Mesothelial cell of epicardium (in vitro differentiated cells): ENCODE measurements at regions not wholly inside any gene's neighbourhood (a gene's known extent, or its start where the extent isn't known, plus 50 kb on each side); places are given as distances from the start of the nearest gene placed in this dataset.
"Not testable (repeated sequence)": the region's sequence is repeated elsewhere in the genome, so short reads cannot be mapped to it uniquely, and the experiment has no call there.

Source experiments
- DNase-seq, 2 experiments: peaks; one replicate each; pipeline ENCODE4 v3.0.0; 2021; ENCODE audit warnings: low spot score in 2 of 2; ENCODE audit not compliant: unreplicated experiment in 2 of 2
- H3K27ac Mint-ChIP-seq: 2 replicates; pipeline ENCODE4 v1.8.0; 2021; ENCODE audit warnings: mixed read lengths
- H3K27me3 Mint-ChIP-seq: 2 replicates; pipeline ENCODE4 v1.8.0; 2021; ENCODE audit warnings: low read depth, mixed read lengths
- H3K36me3 Mint-ChIP-seq: 2 replicates; pipeline ENCODE4 v1.8.0; 2021; ENCODE audit warnings: mixed read lengths
- H3K4me1 Mint-ChIP-seq: 2 replicates; pipeline ENCODE4 v1.8.0; 2021; ENCODE audit warnings: mixed read lengths
- H3K4me3 Mint-ChIP-seq: 2 replicates; pipeline ENCODE4 v1.8.0; 2021; ENCODE audit warnings: mild to moderate bottlenecking, moderate library complexity, mixed read lengths
- H3K9me3 Mint-ChIP-seq: 2 replicates; pipeline ENCODE4 v1.8.0; 2021; ENCODE audit warnings: mixed read lengths
- CTCF ChIP-seq: fragments of 200-600 bp; sonication (generic); IDR thresholded peaks from one replicate; pipeline ENCODE4 v1.5.0; 2021; ENCODE audit warnings: antibody characterized with exemption; ENCODE audit not compliant: unreplicated experiment

DNA sequence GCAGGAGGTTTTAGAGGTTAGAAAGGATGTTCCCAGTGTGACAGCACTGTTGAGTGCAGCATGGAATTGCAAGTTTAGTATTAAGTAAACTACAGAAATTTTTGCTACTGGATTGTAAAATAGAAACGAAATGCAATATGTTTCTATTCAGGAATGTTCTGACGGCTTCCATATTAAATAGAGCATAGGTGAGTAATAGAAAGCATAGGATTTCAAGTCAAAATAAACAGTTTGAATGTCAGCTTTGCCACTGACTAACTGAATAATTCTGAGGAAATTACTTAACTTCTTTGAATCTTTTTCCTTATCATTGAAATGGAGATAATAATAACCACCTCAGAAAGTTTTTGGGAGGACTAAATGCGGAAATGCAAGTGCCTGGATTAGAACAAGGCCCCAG lies 331.9 kb upstream of the GK2 start:
- no peak for DNase-seq
- no peak overlapping the region for H3K4me3 Mint-ChIP-seq
- peaks cover 14% of the 10 kb centered on the region for H3K4me1 Mint-ChIP-seq
- peaks cover 18% of the 10 kb centered on the region for H3K9me3 Mint-ChIP-seq
- H3K27ac Mint-ChIP-seq: no peak overlapping the region
- no peaks in the 10 kb centered on the region for H3K36me3 Mint-ChIP-seq
- no peaks in the 10 kb centered on the region for H3K27me3 Mint-ChIP-seq
- no peak for TF ChIP-seq CTCF

GRCh38 chr4:79723507-79723906 lies 315.5 kb upstream of the GK2 start:
- Mint-ChIP-seq H3K27me3 (no peaks in the 10 kb centered on the region), H3K36me3 (peaks cover 1% of the 10 kb centered on the region), H3K9me3 (peaks cover 16% of the 10 kb centered on the region), H3K4me3 (no peak overlapping the region), H3K4me1 (peaks cover 7% of the 10 kb centered on the region), H3K27ac (no peak overlapping the region)
- TF ChIP-seq CTCF: no peak
- no peak for DNase-seq

- Mint-ChIP-seq H3K36me3 (peaks cover 3% of the 10 kb centered on the region), H3K4me1 (no peaks in the 10 kb centered on the region), H3K4me3 (no peak overlapping the region), H3K9me3 (peaks cover 16% of the 10 kb centered on the region), H3K27ac (no peak overlapping the region), H3K27me3 (no peaks in the 10 kb centered on the region)
- no peak for TF ChIP-seq CTCF
- no peak for DNase-seq
Observed at GRCh38 chr4:79700356-79700755, 292.3 kb upstream of the GK2 start.

DNA sequence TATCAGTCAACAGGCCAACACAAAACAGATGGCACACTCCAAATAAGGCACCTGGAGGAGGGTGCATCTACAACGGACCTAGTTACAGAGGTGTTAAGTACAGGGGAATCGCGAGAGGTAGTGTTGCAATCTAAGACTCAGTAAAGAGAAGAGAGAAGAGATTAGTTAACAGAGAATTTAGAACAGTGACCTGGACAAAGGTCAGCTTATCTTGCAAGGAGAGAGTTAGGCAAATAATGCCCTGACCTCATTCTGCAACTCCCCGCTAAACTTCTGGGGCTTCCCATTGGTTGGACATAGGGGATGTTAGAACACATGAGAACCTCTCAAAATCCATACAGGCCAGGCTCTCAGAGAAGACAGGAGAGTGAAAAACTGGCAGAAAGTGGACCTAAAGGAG lies 289.4 kb upstream of the GK2 start:
- Mint-ChIP-seq H3K27me3 (no peaks in the 10 kb centered on the region), H3K36me3 (peaks cover 10% of the 10 kb centered on the region), H3K9me3 (peaks cover 41% of the 10 kb centered on the region), H3K27ac (no peak overlapping the region), H3K4me1 (no peaks in the 10 kb centered on the region), H3K4me3 (no peak overlapping the region)
- no peak for DNase-seq
- no peak for TF ChIP-seq CTCF

GRCh38 chr4:79696534-79696933 lies 288.5 kb upstream of the GK2 start:
- H3K36me3 Mint-ChIP-seq: peaks cover 10% of the 10 kb centered on the region
- not testable (repeated sequence) for H3K4me3 Mint-ChIP-seq, DNase-seq, H3K27me3 Mint-ChIP-seq, H3K4me1 Mint-ChIP-seq, H3K27ac Mint-ChIP-seq
- peaks cover 49% of the 10 kb centered on the region for H3K9me3 Mint-ChIP-seq

DNA sequence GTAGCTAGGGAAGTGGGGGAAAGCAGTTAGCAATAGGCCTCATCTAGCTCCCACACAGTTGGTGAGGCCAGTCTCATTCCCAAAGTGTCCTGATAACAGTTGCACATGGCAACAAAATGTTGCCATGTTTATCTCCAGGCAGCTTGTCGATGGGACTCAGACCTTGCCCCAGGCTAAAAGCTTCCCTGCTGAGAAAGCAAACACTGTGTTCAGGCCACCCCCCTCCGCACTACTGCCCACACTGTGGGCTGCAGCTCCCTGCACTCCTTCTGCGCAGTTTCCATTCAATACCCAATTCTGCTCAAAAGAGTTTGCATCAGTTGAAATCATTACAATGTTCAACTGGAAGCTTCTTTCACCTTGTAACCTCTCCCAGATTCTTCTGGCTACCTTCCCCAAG lies 287.8 kb upstream of the GK2 start:
- peaks cover 52% of the 10 kb centered on the region for H3K9me3 Mint-ChIP-seq
- H3K27me3 Mint-ChIP-seq: no peaks in the 10 kb centered on the region
- no peak for DNase-seq
- no peak overlapping the region for H3K4me3 Mint-ChIP-seq
- no peaks in the 10 kb centered on the region for H3K4me1 Mint-ChIP-seq
- peaks cover 10% of the 10 kb centered on the region for H3K36me3 Mint-ChIP-seq
- TF ChIP-seq CTCF: no peak
- H3K27ac Mint-ChIP-seq: no peak overlapping the region
